GM21786 (cell line): ENCODE measurements at regions not wholly inside any gene's neighbourhood (a gene's known extent, or its start where the extent isn't known, plus 50 kb on each side); places are given as distances from the start of the nearest gene placed in this dataset.
"Not testable (repeated sequence)": the region's sequence is repeated elsewhere in the genome, so short reads cannot be mapped to it uniquely, and the experiment has no call there.

Experiments
- ATAC-seq: cut with Tn5 transposase; IDR thresholded peaks from one replicate; pipeline ENCODE4 v1.9.1; 2021; ENCODE audit not compliant: unreplicated experiment

DNA sequence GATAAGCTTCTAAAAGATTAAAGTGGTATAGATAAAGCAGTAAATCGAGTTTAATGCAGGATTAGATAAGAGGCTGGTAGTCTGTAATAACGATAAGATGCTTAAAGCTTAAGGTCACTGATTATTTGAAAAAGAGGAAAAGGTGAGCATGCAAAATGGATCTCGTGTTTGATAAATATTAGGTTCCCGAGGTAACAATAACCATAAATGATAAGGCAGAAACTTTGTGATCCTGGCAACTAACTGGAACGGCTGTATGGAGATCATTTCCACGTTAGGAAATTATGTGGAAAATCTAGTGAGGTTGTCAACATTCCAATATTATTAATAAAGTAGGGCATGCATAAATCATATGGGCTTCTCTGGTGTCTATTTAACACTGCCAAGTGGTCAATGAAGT lies 255.5 kb downstream of the EFCAB11 start:
- no peak for ATAC-seq

DNA sequence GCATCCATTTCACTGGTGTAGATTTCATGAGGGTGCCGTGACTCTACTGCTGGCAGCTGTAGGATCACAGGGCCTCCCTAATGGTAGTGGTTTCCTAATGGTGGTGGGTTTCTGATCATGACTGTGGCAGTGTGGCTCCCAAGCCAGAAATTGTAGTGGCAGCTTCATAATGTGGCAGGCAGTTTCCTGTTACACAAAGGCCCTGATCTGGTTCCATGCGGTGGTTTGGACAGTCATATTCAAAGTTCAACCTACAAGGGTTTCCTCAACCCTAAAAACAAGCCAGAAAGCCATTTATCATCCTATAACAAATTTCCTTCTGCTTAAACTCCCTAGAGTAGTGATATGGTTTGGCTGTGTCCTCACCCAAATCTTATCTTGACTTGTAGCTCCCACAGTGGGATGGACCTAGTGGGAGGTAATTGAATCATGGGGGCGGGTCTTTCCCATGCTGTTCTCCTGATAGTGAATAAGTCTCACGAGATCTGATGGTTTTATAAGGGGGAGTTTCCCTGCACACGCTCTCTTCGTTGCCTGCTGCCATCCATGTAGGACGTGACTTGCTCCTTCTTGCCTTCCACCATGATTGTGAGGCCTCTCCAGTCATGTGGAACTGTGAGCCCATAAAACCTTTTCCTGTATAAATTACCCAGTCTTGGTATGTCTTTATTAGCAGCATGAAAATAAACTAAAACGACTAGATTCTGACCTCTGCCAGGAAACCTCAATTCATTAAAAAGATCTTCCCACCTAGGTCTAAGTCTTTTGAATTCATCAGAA lies 257.1 kb downstream of the EFCAB11 start:
- ATAC-seq: no peak

DNA sequence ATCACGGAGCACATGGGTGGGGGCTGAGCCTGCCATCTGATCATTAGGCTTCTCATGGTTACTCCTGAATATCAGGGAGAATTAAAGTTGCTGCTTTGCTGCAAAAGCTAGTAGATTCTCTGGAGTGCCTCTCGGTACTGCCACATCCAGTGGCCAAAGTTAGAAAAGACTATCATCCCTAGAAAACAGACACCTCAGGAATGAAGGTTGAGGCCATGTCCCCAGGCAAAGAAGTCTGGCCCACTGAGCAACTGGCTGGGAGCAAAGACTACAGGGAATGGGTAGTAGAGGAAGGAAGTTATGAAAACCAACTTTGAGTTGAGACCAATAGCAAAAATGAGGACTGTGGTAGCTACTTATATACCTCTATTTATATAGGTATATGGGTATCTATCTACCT lies 258.7 kb downstream of the EFCAB11 start:
- no peak for ATAC-seq

- ATAC-seq: no peak
Observed at GRCh38 chr14:89690139-89690538, 264.4 kb downstream of the EFCAB11 start.

DNA sequence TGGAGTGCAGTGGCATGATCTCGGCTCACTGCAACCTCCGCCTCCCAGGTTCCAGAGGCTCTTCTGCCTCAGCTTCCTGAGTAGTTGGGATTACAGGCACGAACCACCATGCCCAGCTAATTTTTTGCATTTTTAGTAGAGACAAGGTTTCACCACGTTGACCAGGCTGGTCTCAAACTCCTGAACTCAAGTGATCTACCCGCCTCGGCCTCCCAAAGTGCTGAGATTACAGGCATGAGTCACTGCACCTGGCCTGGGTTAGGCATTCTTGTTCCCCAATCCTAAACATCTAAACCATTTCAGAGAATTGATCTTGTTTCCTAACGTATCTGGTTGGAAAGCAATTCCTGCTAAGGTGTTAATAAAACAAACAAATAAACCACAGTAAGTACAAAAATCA lies 264.8 kb downstream of the EFCAB11 start:
- ATAC-seq: not testable (repeated sequence)

- ATAC-seq: no peak
Observed at GRCh38 chr14:89688507-89689211, 265.9 kb downstream of the EFCAB11 start.

DNA sequence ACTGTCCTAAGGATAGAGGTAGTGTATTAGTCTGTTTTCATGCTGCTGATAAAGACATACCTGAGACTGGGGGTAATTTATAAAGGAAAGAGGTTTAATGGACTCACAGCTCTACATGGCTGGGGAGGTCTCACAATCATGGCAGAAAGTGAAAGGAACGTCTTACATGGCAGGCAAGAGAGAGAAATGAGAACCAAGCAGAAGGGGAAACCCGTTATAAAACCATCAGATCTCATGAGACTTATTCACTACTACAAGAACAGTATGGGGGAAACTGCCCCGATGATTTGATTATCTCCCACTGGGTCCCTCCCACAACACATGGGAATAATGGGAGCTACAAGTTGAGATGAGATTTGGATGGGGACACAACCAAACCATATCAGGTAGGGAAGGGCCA lies 267.4 kb downstream of the EFCAB11 start:
- ATAC-seq: not testable (repeated sequence)

DNA sequence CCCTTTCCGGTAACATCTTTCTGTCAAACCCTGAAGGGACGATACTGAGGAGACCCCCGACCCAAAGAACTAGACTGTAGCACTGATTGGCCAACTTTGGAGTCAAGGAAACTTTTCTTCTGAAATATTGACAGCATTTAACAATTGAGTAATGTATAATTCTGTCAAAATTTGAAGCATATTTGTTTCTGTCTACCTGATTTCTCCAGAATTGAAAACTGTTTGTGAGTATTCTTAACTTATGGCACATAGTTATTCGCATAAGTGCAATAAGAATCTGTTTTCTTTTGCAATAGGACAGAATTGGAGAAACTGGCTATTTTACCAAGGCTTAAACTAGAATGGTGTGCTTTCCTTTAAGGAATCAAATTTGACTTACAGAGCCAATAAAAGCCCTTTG lies 267.1 kb upstream of the FOXN3 start:
- no peak for ATAC-seq

DNA sequence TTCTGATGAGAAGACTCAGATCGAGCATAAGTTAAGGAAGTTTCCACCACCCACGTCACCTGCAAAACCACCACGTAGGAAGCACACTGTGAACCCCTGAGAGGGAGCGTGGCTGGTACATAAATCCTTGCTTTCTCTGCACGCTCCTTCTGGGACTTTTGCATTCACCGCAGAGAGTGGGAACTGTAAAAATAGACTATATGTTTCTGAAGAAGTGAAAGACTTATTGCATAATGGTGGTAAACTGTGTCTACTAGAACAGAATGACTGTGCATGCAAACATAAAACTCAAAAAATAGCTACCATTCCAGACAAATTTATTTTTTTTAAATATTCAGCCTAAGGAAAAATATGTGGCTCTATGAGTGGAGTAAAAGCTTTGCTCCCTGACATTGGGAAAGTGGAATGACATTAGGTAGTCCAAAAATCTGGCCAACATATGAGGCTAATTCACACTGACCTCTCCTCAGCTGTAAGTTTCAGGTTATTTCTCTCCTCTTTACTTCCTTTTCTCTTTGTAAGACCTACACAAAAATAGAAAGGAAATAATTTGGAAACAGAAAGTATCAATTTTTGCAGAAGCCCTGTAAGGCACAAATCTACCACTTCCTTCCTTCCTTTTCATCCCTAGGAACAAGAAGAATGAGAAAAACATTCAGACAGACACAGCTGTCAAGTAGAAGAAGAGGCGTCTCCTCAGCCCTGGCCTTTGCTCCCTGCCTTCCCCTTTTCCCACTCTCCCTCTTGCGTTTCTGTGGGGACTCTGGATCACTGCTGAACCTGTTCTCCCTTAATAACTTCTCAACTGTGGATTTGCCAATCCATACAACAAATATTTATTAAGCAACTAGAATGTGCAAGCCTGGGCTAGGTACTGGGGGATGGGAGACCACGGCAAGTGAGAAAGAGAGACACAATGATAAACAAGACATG lies 264.3 kb upstream of the FOXN3 start:
- ATAC-seq: peak; percentile 79

DNA sequence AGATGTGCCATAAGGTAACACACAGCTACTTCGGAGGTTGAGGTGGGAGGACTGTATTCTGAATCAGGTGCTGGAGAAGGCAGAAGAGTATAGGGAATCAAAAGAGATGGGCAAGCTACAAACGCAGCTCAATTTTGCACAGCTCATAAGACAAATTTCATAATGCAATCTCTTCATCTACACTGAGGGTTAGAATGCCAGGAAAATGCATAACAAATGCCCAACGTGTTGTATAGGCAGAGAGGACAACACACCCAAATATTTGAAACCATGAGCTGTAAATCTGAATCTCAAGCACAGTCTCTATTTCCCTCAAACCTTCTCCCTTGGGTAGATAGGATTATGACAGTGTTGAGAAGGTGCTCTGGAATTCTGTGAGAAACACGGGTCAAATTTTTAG lies 263.1 kb upstream of the FOXN3 start:
- no peak for ATAC-seq

DNA sequence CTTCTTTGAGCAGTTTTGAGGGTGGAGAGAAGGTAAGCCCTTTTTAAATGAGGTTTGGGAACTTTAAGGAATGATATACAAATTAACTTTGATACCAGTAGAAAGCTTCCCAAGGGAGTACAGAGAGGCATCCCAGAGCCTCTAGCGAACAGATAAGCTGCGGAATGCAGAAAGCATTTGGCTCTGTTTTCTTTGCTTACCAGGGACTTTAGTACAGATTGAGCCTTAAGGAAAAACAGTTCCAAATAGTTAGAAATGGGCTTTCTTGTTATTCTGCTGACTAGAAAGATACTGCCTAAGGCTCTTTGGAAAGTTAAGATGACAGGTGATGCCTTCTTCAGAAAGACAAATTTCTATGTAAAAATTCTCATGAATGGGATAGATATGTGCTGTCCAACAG lies 261.7 kb upstream of the FOXN3 start:
- no peak for ATAC-seq

GRCh38 chr14:89675590-89675989 lies 258.6 kb upstream of the FOXN3 start:
- ATAC-seq: no peak

- no peak for ATAC-seq
Observed at GRCh38 chr14:89674936-89675335, 257.9 kb upstream of the FOXN3 start.

DNA sequence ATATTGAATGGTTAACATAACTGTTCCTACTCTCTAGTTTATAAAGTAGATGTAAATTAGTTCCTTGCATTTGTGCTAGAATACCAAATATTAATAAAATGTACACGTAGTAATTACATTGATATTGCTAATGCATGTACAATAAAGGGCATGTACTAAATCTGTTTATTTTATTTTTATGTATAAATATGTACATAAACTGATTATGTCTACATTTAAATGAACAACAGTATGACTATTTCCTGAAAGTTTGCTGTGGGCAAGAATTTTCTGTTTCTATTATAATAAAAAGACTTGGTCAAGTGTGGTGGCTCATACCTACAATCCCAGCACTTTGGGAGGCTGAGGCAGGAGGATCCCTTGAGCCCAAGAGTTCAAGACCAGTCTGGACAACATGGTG lies 257.2 kb upstream of the FOXN3 start:
- no peak for ATAC-seq

- ATAC-seq: no peak
Observed at GRCh38 chr14:89673512-89674225, 256.6 kb upstream of the FOXN3 start.

DNA sequence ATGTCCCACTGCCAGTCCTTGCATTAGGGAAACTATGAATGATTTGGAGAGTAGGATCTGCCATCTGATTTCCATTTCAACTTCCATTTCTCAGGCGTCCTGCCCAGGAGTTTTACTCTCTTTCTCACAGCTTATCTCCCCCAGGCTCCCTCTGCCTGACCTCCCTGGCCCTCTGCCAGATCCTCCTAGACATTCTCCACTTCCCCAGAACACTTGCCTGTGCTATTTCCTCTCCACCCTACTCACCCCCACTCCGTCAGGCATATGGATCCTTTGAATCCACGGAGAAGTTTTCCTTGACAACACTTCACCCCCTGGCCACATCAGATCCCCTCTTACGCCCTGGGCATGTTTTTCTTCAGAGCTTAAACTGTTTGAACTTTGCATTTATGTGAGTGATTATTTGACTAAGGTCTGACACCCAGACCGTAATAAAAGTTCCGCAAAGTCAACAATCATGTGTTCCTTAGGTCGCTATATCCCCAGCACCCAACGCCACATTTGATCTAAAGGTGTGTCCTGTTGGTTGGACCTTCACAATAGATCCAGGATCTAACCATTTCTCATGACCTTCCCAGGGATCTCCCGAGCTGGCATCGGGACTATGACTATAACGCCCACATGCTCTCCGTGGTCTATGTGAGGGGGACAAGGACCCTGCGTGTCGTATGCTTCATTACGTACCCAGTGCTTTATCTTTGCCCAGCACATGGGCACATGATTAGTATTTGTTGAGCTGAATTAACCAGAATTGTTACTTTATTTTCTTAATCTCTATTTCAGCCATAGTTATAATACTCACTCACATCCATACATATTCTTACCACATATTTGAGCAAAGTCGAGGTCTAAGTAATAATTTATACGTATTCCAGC lies 255.8 kb upstream of the FOXN3 start:
- ATAC-seq: no peak

DNA sequence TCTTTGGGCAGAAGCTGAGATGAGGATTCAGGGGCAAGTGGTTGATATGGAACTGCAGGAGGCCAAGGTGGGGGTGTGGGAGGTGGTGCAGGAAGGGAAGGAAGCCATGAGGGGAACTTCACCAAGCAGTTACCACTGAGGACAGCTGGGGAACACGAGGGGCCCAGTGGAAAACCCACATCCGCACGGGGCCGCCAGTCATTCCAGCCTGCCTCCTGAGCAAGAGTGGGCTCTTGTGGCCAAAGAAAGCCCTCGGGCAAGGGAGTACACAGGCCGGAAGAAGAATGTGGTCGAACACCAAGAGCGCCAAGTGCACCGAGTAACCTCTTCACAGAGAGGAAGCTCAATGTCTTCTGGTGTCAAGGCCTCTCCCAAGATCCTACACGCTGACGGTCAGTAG lies 252.2 kb upstream of the FOXN3 start:
- no peak for ATAC-seq

DNA sequence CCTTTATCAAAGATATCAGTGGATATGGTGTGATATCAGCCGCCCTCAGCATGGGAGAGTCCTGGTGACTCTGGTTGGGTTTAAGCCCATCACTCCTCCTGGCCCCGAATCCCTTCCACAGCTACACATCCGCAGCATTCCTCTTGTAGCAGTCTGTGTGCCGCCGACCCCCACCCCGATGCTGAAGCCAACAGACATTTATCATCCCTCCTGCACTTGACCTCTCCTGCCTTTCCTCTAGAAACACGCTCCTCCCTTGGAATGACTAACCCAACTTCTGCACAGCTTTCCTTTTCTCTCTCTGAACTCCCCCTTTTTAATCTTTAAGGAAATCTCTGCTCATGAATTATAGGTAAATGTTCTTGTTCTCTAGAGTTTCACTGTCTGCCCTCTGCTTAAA lies 250.9 kb upstream of the FOXN3 start:
- ATAC-seq: no peak

- not testable (repeated sequence) for ATAC-seq
Observed at GRCh38 chr14:89665300-89666081, 248.5 kb upstream of the FOXN3 start.
